HG03196 (cell line): ENCODE measurements at regions not wholly inside any gene's neighbourhood (a gene's known extent, or its start where the extent isn't known, plus 50 kb on each side); places are given as distances from the start of the nearest gene placed in this dataset.
"Not testable (repeated sequence)": the region's sequence is repeated elsewhere in the genome, so short reads cannot be mapped to it uniquely, and the experiment has no call there.

Experiments used
- ATAC-seq: cut with Tn5 transposase; IDR thresholded peaks from one replicate; pipeline ENCODE4 v1.9.1; 2021; ENCODE audit not compliant: unreplicated experiment

- no peak for ATAC-seq
Measured at GRCh38 chr5:56763711-56764466, 51.5 kb upstream of the MAP3K1 start.

DNA sequence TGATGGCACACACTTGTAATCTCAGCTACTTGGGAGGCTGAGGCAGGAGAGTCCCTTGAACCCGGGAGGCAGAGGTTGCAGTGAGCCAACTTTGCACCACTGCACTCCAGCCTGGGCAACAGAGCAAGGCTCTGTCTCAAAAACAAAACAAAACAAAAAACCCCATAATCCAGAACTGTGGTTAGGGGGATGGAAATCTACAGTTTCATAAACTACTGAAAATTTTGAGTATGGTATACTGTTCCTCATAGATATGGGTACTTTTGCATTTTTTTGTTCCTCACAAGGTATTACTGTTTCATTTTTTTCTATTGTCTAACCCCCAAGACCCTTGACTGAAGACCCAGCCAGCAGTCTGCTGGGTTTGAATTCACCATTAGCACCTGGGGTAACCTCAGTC lies 52.2 kb upstream of the MAP3K1 start:
- no peak for ATAC-seq

GRCh38 chr5:56761151-56761885 lies 54.0 kb upstream of the MAP3K1 start:
- ATAC-seq = no peak

DNA sequence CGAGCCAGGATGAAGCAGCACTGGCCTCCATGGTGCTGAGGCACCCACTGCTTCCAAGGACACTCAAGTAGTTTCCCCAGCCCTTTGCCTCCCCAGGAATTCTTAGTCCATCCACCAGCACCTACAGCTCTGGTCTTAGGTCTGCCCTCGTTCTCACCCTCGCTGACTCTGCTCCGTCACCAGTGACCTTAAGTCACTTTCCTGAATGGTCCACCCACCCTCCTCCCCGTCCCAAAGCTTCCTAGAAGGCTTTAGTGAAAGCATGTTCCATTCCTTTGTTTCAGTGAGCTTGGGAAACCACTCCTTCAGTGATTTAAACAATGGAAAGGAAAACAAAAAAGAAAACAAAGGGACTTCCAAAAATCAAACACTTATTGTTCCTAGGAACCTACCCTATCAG lies 54.6 kb upstream of the MAP3K1 start:
- no peak for ATAC-seq

- ATAC-seq = no peak
Measured at GRCh38 chr5:56759521-56760216, 55.7 kb upstream of the MAP3K1 start.

DNA sequence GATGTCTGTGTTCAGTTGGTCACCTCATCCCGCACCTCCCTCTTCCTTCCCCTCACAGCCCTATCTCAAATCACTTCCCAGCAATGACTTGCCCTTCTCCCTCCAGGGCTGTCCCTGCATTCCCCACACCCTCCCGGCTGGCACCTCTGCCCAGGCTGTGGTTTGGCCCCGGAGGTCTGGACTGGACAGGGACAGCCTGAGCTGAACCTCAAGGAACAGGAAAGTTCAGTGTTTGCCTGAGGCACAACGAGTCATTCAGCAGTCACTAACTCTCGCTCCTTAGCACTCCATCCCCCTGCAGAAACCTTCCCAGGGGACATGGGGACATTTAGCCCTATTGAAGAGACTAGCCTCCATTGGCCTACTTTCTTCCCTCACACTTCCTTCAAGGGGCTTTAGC lies 58.3 kb upstream of the MAP3K1 start:
- ATAC-seq = no peak

GRCh38 chr5:56755036-56755555 lies 60.3 kb upstream of the MAP3K1 start:
- no peak for ATAC-seq

DNA sequence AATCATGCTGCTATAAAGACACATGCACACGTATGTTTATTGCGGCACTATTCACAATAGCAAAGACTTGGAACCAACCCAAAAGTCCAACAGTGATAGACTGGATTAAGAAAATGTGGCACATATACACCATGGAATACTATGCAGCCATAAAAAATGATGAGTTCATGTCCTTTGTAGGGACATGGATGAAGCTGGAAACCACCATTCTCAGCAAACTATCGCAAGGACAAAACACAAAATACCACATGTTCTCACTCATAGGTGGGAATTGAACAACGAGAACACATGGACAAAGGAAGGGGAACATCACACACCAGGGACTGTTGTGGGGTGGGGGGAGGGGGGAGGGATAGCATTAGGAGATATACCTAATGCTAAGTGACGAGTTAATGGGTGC lies 61.8 kb upstream of the MAP3K1 start:
- not testable (repeated sequence) for ATAC-seq

- ATAC-seq = no peak
Measured at GRCh38 chr5:56751572-56752313, 63.6 kb upstream of the MAP3K1 start.

DNA sequence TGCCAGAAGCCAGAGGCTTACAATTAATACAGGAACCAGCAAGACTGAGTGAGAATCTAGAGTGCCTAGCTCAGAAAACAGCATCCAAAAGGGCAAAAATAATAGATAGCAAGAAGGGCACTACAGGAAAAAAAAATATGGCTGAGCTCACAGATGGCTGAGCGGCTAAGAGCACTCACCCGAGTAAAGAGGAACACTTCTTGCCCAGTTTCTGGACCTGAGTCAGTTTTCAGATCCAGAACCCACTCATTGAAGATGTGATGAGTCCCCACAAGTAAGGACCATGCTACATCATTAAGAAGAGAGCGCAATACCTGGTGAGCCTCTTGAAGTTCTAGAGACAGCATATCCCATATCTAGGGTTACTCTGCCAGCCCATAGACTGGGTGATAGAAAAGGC lies 65.5 kb upstream of the MAP3K1 start:
- ATAC-seq = no peak

GRCh38 chr5:56746553-56747339 lies 68.6 kb upstream of the MAP3K1 start:
- no peak for ATAC-seq

- ATAC-seq = no peak
Measured at GRCh38 chr5:56745864-56746263, 69.5 kb upstream of the MAP3K1 start.

DNA sequence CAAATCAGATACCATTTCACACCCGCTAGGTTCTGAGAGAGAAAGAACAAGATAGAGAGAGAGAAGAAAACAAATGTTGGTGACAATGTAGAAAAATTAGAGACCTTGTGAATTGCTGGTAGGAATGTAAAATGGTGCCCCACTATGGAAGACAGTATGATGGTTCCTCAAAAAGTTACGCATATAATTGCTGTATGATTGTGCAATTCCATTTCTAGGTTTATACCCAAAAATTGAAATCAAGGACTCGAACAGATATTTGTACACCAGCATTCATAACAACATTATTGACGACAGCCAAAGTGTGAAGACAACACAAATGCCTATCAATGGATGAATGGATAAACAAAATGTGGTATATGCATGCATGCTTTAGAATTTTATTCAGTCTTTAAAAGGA lies 74.5 kb upstream of the MAP3K1 start:
- ATAC-seq = no peak

DNA sequence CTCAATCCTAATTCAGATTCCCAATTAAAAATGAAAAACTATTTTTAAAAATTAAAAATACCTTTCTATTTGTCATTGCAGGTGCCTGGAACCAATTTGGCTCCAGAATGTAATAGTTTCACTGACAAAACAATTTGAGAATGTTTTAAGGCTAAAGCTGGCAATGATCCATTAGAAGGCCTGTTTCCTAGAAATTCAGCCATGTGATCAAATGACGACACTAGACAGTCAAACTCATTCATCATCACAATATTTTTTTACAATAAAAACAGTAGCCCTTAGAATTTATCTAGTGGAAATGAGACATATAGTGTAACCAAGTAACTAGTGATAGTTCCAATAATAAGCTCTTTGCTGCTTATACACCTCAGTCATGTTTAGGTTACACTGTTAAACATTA lies 75.4 kb upstream of the MAP3K1 start:
- ATAC-seq = no peak

- ATAC-seq = no peak
Measured at GRCh38 chr5:56737951-56738606, 77.3 kb upstream of the MAP3K1 start.

- no peak for ATAC-seq
Measured at GRCh38 chr5:56737002-56737621, 78.2 kb upstream of the MAP3K1 start.

DNA sequence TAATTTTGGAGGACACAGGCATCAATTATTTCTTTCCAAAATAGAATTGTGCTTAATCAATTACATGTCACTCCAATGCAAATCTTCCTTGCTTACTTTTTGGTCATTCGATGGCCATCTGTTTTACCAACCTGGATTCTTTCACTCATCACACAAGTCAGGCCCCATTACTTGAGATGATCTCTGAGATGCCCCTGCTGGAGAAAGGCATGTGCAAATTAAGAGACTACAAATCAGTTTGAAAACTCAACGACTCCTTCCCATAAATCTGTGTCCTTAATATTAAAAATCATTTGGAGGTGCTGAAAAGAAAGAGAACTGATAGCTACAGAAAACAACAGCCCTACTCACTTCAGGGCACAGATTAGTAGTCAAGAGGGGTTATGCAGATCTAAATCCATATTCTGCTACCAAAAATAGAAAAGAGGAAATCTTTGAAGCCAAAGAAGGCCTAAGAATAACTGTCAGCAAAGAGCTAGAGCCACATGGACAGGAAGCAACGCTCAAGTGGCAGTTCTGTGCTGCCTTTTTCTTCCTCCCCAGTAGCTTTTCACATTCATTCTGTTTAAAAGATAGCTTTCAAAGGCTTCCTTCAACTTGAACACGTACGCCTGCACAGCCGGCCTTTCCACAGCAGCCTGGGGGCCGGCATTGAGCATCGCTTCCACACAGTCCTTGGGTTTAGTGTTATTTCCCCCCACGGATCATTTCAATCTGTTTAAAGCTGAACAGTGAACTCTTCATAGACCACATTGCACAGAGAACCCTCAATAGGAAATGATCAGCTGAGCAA lies 79.3 kb upstream of the MAP3K1 start:
- ATAC-seq = no peak

DNA sequence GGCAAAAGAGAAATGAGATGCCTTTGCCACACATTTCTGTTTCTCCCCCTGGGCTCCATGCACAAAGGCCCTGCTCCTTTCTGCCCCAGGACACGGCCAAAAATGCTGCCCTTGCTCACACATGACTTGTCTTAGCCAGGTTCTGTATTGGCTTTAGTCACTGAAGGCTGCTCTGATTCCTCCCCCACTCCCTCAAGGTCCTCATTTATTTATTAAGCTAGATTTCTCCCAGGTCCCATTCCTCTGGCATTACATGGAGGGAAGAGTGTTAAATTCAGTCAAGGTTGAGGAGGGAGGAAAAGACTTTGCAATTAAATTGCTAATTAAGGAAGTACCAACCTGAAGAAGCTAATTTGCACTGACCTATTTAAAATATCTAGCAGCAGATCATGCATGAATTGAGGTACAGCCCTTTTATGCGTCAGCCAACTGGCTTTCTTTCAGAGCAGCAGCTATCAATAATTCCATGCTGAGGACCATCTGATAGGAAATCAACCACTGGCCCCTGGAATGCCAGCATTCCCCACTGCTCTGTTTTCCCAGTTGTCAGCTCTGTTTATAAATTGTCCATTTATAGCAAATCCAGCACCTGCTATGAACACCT lies 81.2 kb upstream of the MAP3K1 start:
- no peak for ATAC-seq
